ENCODE measurements at regions not wholly inside any gene's neighbourhood (a gene's known extent, or its start where the extent isn't known, plus 50 kb on each side); places are given as distances from the start of the nearest gene placed in this dataset.

DNA sequence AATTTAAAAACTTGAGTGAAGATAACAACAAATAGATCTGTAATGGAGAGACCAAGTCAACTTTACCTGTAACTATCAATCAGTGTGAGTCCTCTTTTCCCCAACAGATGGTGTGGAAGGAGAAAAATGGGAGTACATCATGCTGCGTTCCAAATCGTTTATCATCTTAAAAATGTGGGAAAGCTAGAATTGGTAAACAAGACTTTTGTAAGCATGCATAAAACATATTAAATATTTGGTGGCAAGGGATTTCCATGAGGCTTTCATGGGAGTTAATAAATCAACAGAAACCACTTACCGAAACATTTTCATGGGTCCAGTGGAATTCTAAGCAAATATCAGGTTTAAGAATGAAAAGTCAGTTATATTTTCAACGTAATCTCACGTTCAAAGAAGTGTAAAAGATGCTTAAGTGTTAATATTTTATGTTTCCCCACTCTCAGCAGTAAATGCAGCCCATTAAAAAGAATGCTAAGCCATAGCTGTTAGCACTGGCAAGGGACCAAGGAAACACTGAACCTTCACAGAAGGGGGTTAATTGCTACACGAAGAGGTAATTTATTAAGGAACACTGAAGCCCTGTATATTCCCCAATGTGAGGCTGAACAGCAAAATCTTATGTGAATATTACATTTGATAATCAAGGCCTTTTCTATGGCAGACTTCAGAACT, 117.0 kb downstream of the ZC3H11B start:
- Histone ChIP-seq H3K36me3 (ENCODE audit: control insufficient read depth, insufficient read depth, low read length) (no peaks in the 10 kb centered on the region), H3K27ac (ENCODE audit: insufficient read depth, low read length) (no peak overlapping the region), H3K4me2 (ENCODE audit: extremely low read depth, insufficient read depth, low read length) (no peak overlapping the region), H3K79me2 (ENCODE audit: control insufficient read depth, insufficient read depth, low read length) (no peaks in the 10 kb centered on the region), H2AFZ (ENCODE audit: low read length) (no peak overlapping the region), H3K4me1 (ENCODE audit: control insufficient read depth, extremely low read depth, insufficient read depth, low read length) (no peaks in the 10 kb centered on the region), H3K4me3 (replicated peaks in 1 of 4; ENCODE audit: control extremely low read depth in 1 of 4, insufficient read depth in 1 of 4, low read depth in 3 of 4, low read length in 4 of 4) (no peak overlapping the region), H3K27me3 (ENCODE audit: control insufficient read depth, insufficient read depth, low read length) (no peaks in the 10 kb centered on the region), H3K9me3 (ENCODE audit: control insufficient read depth, insufficient read depth, low read depth, low read length) (no peaks in the 10 kb centered on the region), H4K20me1 (ENCODE audit: control insufficient read depth, extremely low read depth, insufficient read depth, low read length) (no peaks in the 10 kb centered on the region), H3K9ac (ENCODE audit: insufficient read depth, low read length) (no peak overlapping the region)
- TF ChIP-seq EZH2 (IDR thresholded peaks at IDR 0.05; ENCODE audit: low read length, missing control alignments) (no peak), CTCF (conservative IDR thresholded peaks at IDR 0.05 in 1 of 2, IDR thresholded peaks at IDR 0.05 in 1 of 2; ENCODE audit: low read depth in 1 of 2, low read length in 2 of 2) (no peak)
- DNase-seq (ENCODE audit: low read depth in 2 of 2): no peak

- H3K9ac ChIP-seq (ENCODE audit: insufficient read depth, low read length): no peak overlapping the region
- H3K4me2 ChIP-seq (ENCODE audit: extremely low read depth, insufficient read depth, low read length): no peak overlapping the region
- H3K4me3 ChIP-seq (replicated peaks in 1 of 4; ENCODE audit: control extremely low read depth in 1 of 4, insufficient read depth in 1 of 4, low read depth in 3 of 4, low read length in 4 of 4): no peak overlapping the region
- DNase-seq (ENCODE audit: low read depth in 2 of 2): no peak
- no peaks in the 10 kb centered on the region for H3K27me3 ChIP-seq (ENCODE audit: control insufficient read depth, insufficient read depth, low read length)
- TF ChIP-seq EZH2 (IDR thresholded peaks at IDR 0.05; ENCODE audit: low read length, missing control alignments): no peak
- TF ChIP-seq CTCF (conservative IDR thresholded peaks at IDR 0.05 in 1 of 2, IDR thresholded peaks at IDR 0.05 in 1 of 2; ENCODE audit: low read depth in 1 of 2, low read length in 2 of 2): no peak
- H3K27ac ChIP-seq (ENCODE audit: insufficient read depth, low read length): no peak overlapping the region
- no peaks in the 10 kb centered on the region for H3K36me3 ChIP-seq (ENCODE audit: control insufficient read depth, insufficient read depth, low read length)
- no peak overlapping the region for H2AFZ ChIP-seq (ENCODE audit: low read length)
- H4K20me1 ChIP-seq (ENCODE audit: control insufficient read depth, extremely low read depth, insufficient read depth, low read length): no peaks in the 10 kb centered on the region
- no peaks in the 10 kb centered on the region for H3K9me3 ChIP-seq (ENCODE audit: control insufficient read depth, insufficient read depth, low read depth, low read length)
- no peaks in the 10 kb centered on the region for H3K4me1 ChIP-seq (ENCODE audit: control insufficient read depth, extremely low read depth, insufficient read depth, low read length)
- H3K79me2 ChIP-seq (ENCODE audit: control insufficient read depth, insufficient read depth, low read length): no peaks in the 10 kb centered on the region
Observed at GRCh38 chr1:219492717-219493116, 120.2 kb downstream of the ZC3H11B start.

- Histone ChIP-seq H3K4me2 (ENCODE audit: extremely low read depth, insufficient read depth, low read length) (no peak overlapping the region), H3K27me3 (ENCODE audit: control insufficient read depth, insufficient read depth, low read length) (no peaks in the 10 kb centered on the region), H3K9me3 (ENCODE audit: control insufficient read depth, insufficient read depth, low read depth, low read length) (no peaks in the 10 kb centered on the region), H4K20me1 (ENCODE audit: control insufficient read depth, extremely low read depth, insufficient read depth, low read length) (no peaks in the 10 kb centered on the region), H3K79me2 (ENCODE audit: control insufficient read depth, insufficient read depth, low read length) (no peaks in the 10 kb centered on the region), H3K4me1 (ENCODE audit: control insufficient read depth, extremely low read depth, insufficient read depth, low read length) (no peaks in the 10 kb centered on the region), H3K4me3 (replicated peaks in 1 of 4; ENCODE audit: control extremely low read depth in 1 of 4, insufficient read depth in 1 of 4, low read depth in 3 of 4, low read length in 4 of 4) (no peak overlapping the region), H2AFZ (ENCODE audit: low read length) (no peak overlapping the region), H3K36me3 (ENCODE audit: control insufficient read depth, insufficient read depth, low read length) (no peaks in the 10 kb centered on the region), H3K27ac (ENCODE audit: insufficient read depth, low read length) (no peak overlapping the region), H3K9ac (ENCODE audit: insufficient read depth, low read length) (no peak overlapping the region)
- TF ChIP-seq CTCF (conservative IDR thresholded peaks at IDR 0.05 in 1 of 2, IDR thresholded peaks at IDR 0.05 in 1 of 2; ENCODE audit: low read depth in 1 of 2, low read length in 2 of 2): no peak
- TF ChIP-seq EZH2 (IDR thresholded peaks at IDR 0.05; ENCODE audit: low read length, missing control alignments): no peak
- no peak for DNase-seq (ENCODE audit: low read depth in 2 of 2)
Observed at GRCh38 chr1:219490566-219490965, 122.3 kb downstream of the ZC3H11B start.
